NCI-H345 (cell line): ENCODE measurements at regions not wholly inside any gene's neighbourhood (a gene's known extent, or its start where the extent isn't known, plus 50 kb on each side); places are given as distances from the start of the nearest gene placed in this dataset.
"Not testable (repeated sequence)": the region's sequence is repeated elsewhere in the genome, so short reads cannot be mapped to it uniquely, and the experiment has no call there.

Experiments used
- DNase-seq: peaks from one replicate; lab custom pipeline; 2025; lab: John Stamatoyannopoulos, UW

- DNase-seq = no peak
Measured at GRCh38 chr18:51522338-51522737, 324.9 kb upstream of the MEX3C start.

DNA sequence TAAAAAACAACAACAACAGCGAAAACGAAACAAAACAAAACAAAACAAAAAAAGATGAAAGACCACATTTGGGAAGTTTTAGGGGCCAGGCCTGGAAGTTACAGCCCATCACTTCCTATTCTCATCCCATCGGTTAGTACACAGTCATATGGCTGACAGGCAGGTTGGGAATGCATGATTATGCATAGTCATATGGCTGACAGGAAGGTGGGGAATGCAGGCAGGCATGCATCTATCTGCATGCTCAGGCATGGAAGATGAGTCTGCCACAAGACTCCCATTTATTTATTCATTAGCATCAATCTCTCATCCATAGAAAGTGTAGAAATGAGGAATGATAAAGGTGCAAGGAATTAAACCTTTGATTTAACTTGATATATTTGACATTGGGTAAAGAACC is 325.3 kb upstream of the MEX3C start:
- DNase-seq = no peak

- DNase-seq = no peak
Measured at GRCh38 chr18:51523671-51524070, 326.2 kb upstream of the MEX3C start.

GRCh38 chr18:51525453-51526225 is 328.2 kb upstream of the MEX3C start:
- no peak for DNase-seq

- DNase-seq = no peak
Measured at GRCh38 chr18:51527826-51528225, 330.3 kb upstream of the MEX3C start.

GRCh38 chr18:51531501-51531900 is 334.0 kb upstream of the MEX3C start:
- DNase-seq = no peak

- DNase-seq = no peak
Measured at GRCh38 chr18:51537487-51537886, 340.0 kb upstream of the MEX3C start.

GRCh38 chr18:51540562-51540961 is 343.1 kb upstream of the MEX3C start:
- DNase-seq = no peak

DNA sequence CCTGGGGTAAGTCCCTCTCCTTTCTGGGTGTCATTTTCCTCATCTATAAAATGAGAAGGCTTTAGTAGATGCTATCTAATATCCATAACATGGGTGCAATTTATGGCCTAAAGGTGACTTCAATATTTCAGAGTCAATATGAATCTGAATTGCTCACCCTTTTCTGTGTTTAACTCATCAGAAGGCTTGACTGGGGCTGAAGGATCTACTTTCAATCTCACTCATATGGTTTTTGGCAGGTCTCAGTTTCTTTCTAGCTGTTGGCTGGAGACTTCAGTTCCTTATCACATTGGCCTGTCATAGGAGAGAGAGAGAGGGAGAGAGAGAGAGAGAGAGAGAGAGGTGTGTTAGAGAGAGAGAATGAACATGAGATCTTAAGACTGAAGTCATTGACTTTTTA is 343.7 kb upstream of the MEX3C start:
- DNase-seq = no peak

- DNase-seq = no peak
Measured at GRCh38 chr18:51543658-51544155, 346.2 kb upstream of the MEX3C start.

DNA sequence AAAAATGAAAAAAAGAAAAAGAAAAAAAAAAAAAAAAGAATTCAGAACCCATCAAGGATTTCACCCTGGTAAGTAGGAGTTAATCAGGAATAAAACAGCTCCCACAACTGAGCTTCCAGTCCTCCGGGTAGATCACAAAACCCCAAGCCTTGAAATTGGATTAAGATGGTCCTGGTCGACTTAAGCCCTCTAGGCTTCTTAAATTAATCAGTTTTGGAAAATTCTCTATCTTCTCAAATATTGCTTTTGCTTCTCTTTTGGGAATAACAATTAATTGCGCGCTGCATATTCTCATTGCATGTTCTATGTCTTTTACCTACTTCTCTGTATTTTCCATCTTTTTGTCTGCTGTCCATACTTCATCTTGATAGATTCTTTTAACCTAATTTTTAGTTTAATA is 348.0 kb upstream of the MEX3C start:
- DNase-seq = no peak

- DNase-seq = no peak
Measured at GRCh38 chr18:51559198-51559901, 361.9 kb upstream of the MEX3C start.

- no peak for DNase-seq
Measured at GRCh38 chr18:51559902-51560287, 362.4 kb upstream of the MEX3C start.

- no peak for DNase-seq
Measured at GRCh38 chr18:51561821-51562220, 364.3 kb upstream of the MEX3C start.

GRCh38 chr18:51562866-51563265 is 365.4 kb upstream of the MEX3C start:
- DNase-seq = no peak

DNA sequence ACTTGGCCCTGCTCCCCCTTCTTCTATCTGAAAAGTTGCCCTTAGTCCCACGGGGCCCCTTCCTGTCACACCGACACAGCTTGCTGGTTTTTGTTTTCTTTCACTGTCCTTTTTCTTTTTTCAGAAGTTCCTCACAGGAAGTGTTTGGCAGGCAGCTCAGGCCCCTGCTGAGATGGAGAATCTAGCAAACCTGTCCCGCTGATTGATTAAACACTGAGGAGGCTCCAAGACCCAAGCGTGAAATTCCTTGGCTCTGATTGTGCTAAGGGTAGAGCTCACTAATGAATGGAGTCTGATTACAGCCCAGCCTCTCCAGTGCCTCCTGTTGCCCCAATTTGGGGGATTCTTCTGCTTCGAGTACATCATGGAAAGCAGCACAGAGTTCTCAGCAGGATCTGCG is 365.9 kb upstream of the MEX3C start:
- DNase-seq = no peak

- no peak for DNase-seq
Measured at GRCh38 chr18:51568151-51568550, 370.7 kb upstream of the MEX3C start.

DNA sequence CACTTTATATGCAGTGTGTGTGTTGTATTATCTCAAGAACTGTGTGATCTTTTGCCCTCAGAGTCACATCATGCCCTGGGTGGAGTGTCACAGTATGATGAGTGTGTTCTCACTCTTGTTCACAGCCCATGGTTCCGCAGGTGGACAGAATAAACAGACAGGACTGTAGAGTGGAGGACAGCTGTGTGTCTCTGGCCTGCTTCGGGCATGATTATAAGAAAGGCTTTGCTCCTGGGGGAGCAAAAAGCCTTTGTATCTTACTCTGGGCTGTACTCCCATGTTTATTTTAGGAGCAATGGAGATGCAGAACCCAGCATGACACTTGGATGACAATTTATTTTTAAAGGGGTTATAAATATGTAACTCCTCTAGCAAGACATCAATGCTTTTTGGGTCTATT is 371.7 kb upstream of the MEX3C start:
- DNase-seq = peak; percentile 46

- DNase-seq = no peak
Measured at GRCh38 chr18:51569561-51569960, 372.1 kb upstream of the MEX3C start.

- not testable (repeated sequence) for DNase-seq
Measured at GRCh38 chr18:51570071-51570470, 372.6 kb upstream of the MEX3C start.

DNA sequence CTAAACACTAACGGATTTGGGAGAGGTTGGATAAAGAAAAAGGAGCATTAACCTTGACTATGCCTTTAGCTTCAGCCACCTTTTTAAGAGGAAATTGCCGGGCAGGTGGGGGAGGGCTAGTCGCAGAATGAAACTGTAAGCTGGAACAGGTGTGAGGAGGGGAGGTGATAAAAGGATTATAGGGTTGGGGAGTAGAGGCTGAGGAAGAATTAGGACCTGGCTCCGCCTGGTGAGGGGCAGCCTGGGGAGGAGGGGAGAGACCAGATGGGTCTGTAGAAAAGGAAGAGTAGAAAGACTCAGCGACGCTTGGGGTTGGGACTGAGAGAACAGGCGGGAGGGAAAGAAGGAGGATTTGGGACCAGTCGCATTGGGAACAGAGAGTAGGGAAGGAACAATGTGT is 376.4 kb upstream of the MEX3C start:
- not testable (repeated sequence) for DNase-seq

DNA sequence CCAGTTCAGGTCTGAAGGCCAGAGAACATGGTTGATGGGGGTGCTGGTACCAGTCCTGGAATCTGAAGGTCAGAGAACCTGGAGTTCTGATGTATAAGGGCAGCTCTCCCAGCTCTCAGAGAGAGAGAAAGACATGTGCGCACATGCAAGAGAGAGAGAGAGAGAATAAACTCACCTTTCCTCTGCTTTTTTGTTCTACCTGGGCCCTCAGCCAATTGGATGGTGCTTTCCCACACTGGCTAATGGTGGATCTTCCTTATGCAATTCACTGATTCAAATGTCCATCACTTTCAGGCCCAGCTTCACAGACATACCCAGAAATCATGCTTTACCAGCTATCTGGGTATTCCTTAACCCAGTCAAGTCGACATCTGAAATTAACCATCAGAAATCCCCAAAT is 377.7 kb upstream of the MEX3C start:
- DNase-seq = no peak

GRCh38 chr18:51578406-51578980 is 381.0 kb upstream of the MEX3C start:
- no peak for DNase-seq
